GM23248 (cell line): ENCODE measurements at regions not wholly inside any gene's neighbourhood (a gene's known extent, or its start where the extent isn't known, plus 50 kb on each side); places are given as distances from the start of the nearest gene placed in this dataset.

Experiments used
- DNase-seq: peaks from one replicate; pipeline ENCODE4 v3.0.0-alpha.2; 2015
- H2AFZ ChIP-seq: fragments of 200-600 bp; sonication (generic); 2 replicates; pipeline ENCODE4 v1.6.1; 2016; ENCODE audit warnings: antibody characterized with exemption
- H3F3A ChIP-seq: fragments of 200-600 bp; sonication (generic); 2 replicates; pipeline ENCODE4 v1.6.1; 2016; ENCODE audit warnings: mild to moderate bottlenecking, antibody characterized with exemption, mixed run types; ENCODE audit not compliant: insufficient read depth
- H3K27ac ChIP-seq: fragments of 200-600 bp; sonication (generic); 2 replicates; pipeline ENCODE4 v1.5.1; 2016; ENCODE audit warnings: mild to moderate bottlenecking
- H3K27me3 ChIP-seq: fragments of 200-600 bp; sonication (generic); replicated peaks from 2 replicates; pipeline ENCODE4 v1.6.1; 2016; ENCODE audit warnings: mild to moderate bottlenecking; ENCODE audit not compliant: insufficient read depth
- H3K36me3 ChIP-seq: fragments of 200-600 bp; sonication (generic); 2 replicates; pipeline ENCODE4 v1.6.1; 2016; ENCODE audit warnings: low read depth, mild to moderate bottlenecking
- H3K4me1 ChIP-seq: fragments of 200-600 bp; sonication (generic); 2 replicates; pipeline ENCODE4 v1.6.1; 2016; ENCODE audit warnings: mild to moderate bottlenecking; ENCODE audit not compliant: insufficient read depth
- H3K4me2 ChIP-seq: fragments of 200-600 bp; sonication (generic); one replicate; pipeline ENCODE4 v1.6.1; 2016; ENCODE audit warnings: mild to moderate bottlenecking; ENCODE audit not compliant: unreplicated experiment
- H3K4me3 ChIP-seq: fragments of 200-600 bp; sonication (generic); 2 replicates; pipeline ENCODE4 v1.5.1; 2016; ENCODE audit warnings: mild to moderate bottlenecking
- H3K79me2 ChIP-seq: fragments of 200-600 bp; sonication (generic); 2 replicates; pipeline ENCODE4 v1.6.1; 2016; ENCODE audit warnings: mild to moderate bottlenecking; ENCODE audit not compliant: insufficient read depth
- H3K9ac ChIP-seq: fragments of 200-600 bp; sonication (generic); 2 replicates; pipeline ENCODE4 v1.6.1; 2016; ENCODE audit warnings: mild to moderate bottlenecking
- H3K9me2 ChIP-seq: fragments of 200-600 bp; sonication (generic); 2 replicates; pipeline ENCODE4 v1.6.1; 2016; ENCODE audit warnings: mixed run types, mild to moderate bottlenecking, moderate library complexity; ENCODE audit not compliant: insufficient read depth
- H3K9me3 ChIP-seq: fragments of 200-600 bp; sonication (generic); one replicate; pipeline ENCODE4 v1.6.1; 2017; ENCODE audit warnings: low read depth
- H4K20me1 ChIP-seq: fragments of 200-600 bp; sonication (generic); 2 replicates; pipeline ENCODE4 v1.6.0; 2016; ENCODE audit not compliant: insufficient read depth
- EZH2 ChIP-seq: fragments of 200-600 bp; sonication (generic); IDR thresholded peaks from 2 replicates; pipeline ENCODE4 v1.6.1; 2018; ENCODE audit warnings: antibody characterized with exemption, mild to moderate bottlenecking; ENCODE audit not compliant: insufficient read depth, poor library complexity, severe bottlenecking
- EZH2phosphoT487 ChIP-seq: fragments of 200-600 bp; sonication (generic); IDR thresholded peaks from 2 replicates; pipeline ENCODE4 v1.6.1; 2018; ENCODE audit warnings: antibody characterized with exemption, moderate library complexity, mild to moderate bottlenecking, low read depth; ENCODE audit not compliant: insufficient read depth
- WGBS, 2 experiments: methylation state at CpG; one replicate each; pipeline ENCODE4 v1.1.6; 2015 to 2017; ENCODE audit warnings: low lambda C conversion rate in 2 of 2, low coverage in 1 of 2; ENCODE audit errors: missing lambda C conversion rate in 2 of 2; 5-methylcytosine and 5-hydroxymethylcytosine counted together
- in situ Hi-C: fragments of 300-500 bp; cut with MboI; formaldehyde crosslinking; loops from 2 replicates; pipeline ENCODE4 v1.15.0; 2020

DNA sequence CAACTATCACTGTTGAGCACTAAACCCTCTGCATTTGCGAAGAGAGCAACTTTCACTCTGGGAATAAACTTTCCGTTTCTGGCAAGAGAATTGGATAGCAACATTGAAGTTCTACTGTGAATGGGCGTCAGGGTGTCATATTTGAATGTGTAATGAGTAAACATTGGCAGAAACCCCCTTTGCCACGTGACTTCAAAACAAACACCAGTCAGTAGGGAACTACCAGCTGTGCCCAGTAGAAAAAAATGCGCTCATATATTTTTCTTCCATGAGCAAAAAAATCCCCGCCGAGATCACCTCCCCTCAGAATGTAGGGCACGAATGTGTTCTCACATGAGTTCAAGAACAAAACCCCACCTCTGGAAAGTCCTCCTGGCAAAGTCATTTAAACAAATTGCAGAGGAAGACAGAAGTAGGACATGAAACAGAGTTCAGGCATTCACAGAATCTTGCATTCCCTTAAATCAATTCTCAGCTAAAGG is 80.6 kb downstream of the BTG1 start:
- H3F3A ChIP-seq: peaks cover 10% of the 10 kb centered on the region; the same call in 1 of the 2 replicates
- peaks cover 35% of the 10 kb centered on the region for H3K4me1 ChIP-seq
- WGBS, 2 experiments: 11 to 13% methylated on average over 8 of the region's 8 CpGs
- no peaks in the 10 kb centered on the region for H3K79me2 ChIP-seq
- H4K20me1 ChIP-seq: no peaks in the 10 kb centered on the region
- H3K4me3 ChIP-seq: peak overlapping the region; percentile 50
- peak overlapping the region; percentile 74 for H2AFZ ChIP-seq
- H3K27ac ChIP-seq: peak overlapping the region; percentile 44
- peak overlapping the region; percentile 60 for H3K4me2 ChIP-seq
- peak overlapping the region; percentile 35; the same call in 1 of the 2 replicates for H3K9ac ChIP-seq
- DNase-seq: peak; percentile 53
- H3K9me3 ChIP-seq: no peaks in the 10 kb centered on the region
- no peaks in the 10 kb centered on the region for H3K27me3 ChIP-seq
- TF ChIP-seq EZH2 (no peak), EZH2phosphoT487 (no peak)
- H3K36me3 ChIP-seq: no peaks in the 10 kb centered on the region
- no peaks in the 10 kb centered on the region for H3K9me2 ChIP-seq
- in situ Hi-C loops: no loop called here

DNA sequence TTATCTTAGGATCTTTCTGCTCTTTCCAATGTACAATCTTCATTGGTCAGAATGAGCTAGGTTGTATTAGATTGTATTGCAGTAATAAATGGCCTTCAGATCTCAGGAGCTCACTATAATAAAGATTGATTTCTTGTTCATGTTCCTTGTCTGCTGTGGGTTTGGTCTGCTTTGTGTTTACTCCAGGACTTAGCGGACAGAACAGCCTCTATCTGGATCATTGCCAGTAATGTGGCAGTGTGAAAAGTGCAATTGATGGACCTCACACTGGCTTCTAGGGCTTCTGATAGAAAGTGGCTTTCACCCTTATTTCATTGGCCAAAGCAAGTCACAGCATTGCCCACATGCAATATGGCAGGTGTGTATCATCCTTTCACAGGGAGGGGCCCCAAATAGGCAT is 81.2 kb downstream of the BTG1 start:
- no peak overlapping the region for H3K4me3 ChIP-seq
- H3K36me3 ChIP-seq: no peaks in the 10 kb centered on the region
- no peak overlapping the region for H3K4me2 ChIP-seq
- H3F3A ChIP-seq: peaks cover 10% of the 10 kb centered on the region; the same call in 1 of the 2 replicates
- no peaks in the 10 kb centered on the region for H3K9me2 ChIP-seq
- no peak for DNase-seq
- H3K79me2 ChIP-seq: no peaks in the 10 kb centered on the region
- 59 to 64% methylated on average over 1 of the region's 1 CpG for WGBS, 2 experiments
- in situ Hi-C loops: no loop called here
- H3K9ac ChIP-seq: no peak overlapping the region
- TF ChIP-seq EZH2phosphoT487: no peak
- TF ChIP-seq EZH2: no peak
- peaks cover 40% of the 10 kb centered on the region for H3K4me1 ChIP-seq
- no peaks in the 10 kb centered on the region for H4K20me1 ChIP-seq
- no peaks in the 10 kb centered on the region for H3K9me3 ChIP-seq
- H3K27me3 ChIP-seq: no peaks in the 10 kb centered on the region
- no peak overlapping the region for H2AFZ ChIP-seq
- H3K27ac ChIP-seq: no peak overlapping the region

DNA sequence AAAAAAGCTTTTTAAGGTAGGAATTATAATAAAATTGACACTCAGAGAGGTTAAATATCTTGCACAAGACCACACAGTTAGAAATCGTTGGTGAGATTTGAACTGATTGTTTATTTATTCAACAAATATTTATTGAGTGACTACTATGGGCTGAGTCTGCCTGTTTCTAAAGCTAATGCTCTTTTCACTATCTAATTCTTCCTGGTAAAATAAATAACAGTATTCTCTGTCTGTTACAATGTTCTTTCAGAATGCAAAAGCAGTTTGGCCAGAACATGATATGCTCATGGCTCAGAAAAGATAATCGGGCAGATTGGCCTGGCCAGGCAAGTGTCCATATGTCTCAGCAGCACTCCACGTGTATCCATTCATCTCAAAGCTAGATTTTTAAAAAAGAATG is 82.0 kb downstream of the BTG1 start:
- TF ChIP-seq EZH2phosphoT487: no peak
- no peak for TF ChIP-seq EZH2
- 68 to 69% methylated on average over 3 of the region's 3 CpGs for WGBS, 2 experiments
- H4K20me1 ChIP-seq: no peaks in the 10 kb centered on the region
- no peaks in the 10 kb centered on the region for H3K9me3 ChIP-seq
- H3K9ac ChIP-seq: no peak overlapping the region
- H3K36me3 ChIP-seq: no peaks in the 10 kb centered on the region
- H2AFZ ChIP-seq: no peak overlapping the region
- H3K27ac ChIP-seq: no peak overlapping the region
- H3K9me2 ChIP-seq: no peaks in the 10 kb centered on the region
- no peaks in the 10 kb centered on the region for H3K27me3 ChIP-seq
- H3K4me1 ChIP-seq: peaks cover 43% of the 10 kb centered on the region
- in situ Hi-C loops: no loop called here
- DNase-seq: peak; percentile 13
- peaks cover 10% of the 10 kb centered on the region; the same call in 1 of the 2 replicates for H3F3A ChIP-seq
- no peak overlapping the region for H3K4me3 ChIP-seq
- H3K4me2 ChIP-seq: no peak overlapping the region
- H3K79me2 ChIP-seq: no peaks in the 10 kb centered on the region

DNA sequence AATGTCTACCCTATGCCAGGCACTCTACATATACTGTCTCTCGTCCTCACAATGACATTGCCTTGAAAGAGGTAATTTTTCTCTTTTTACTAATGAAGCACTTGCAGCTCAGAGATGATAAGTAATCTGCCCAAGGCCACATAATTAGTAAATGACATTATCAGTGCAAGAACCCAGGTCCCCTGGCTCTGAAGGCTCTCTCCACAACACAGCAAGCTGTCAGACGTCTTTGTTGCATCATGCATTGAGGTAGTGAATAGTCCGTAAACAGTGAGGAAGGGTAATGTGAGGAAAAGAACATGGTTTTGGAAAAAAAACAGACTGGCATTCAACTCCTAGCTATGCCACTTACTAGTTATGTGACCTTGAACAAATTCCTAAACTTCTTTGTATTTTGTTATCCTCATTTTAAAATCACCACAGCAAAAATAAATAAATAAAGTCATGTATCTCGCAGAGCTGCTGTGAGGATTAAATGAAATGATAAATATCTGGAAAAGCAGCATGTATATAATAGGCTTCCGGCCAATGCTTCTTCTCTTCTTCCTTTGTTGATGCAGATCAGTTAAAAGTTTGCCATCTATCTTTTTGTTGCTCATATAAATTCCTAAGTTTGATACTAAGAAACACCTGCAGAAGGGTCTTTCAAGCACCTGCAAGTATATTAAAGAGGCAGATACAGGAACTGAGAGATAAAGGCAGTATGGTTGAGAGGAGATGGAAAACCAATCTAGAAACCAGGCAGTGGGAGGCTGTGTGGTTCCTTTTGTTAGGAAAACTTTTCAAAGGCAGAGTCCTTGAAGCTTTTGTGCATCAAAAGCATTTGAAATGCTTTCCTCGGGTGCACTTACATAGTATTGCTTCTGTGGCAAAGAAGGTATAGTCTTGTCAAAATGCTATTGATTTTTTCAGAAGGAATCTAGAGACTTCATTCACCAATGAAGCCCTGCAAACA is 82.8 kb downstream of the BTG1 start:
- Histone ChIP-seq H3K9me3 (no peaks in the 10 kb centered on the region), H3K79me2 (no peaks in the 10 kb centered on the region), H2AFZ (no peak overlapping the region), H3K4me2 (no peak overlapping the region), H3K27me3 (no peaks in the 10 kb centered on the region), H3K36me3 (no peaks in the 10 kb centered on the region), H3K4me1 (peaks cover 43% of the 10 kb centered on the region), H4K20me1 (no peaks in the 10 kb centered on the region), H3K27ac (no peak overlapping the region), H3F3A (peaks cover 10% of the 10 kb centered on the region; the same call in 1 of the 2 replicates), H3K9ac (no peak overlapping the region), H3K4me3 (no peak overlapping the region), H3K9me2 (no peaks in the 10 kb centered on the region)
- WGBS, 2 experiments: 97% methylated on average over 6 of the region's 6 CpGs
- in situ Hi-C loops: no loop called here
- no peak for DNase-seq
- TF ChIP-seq EZH2phosphoT487: no peak
- no peak for TF ChIP-seq EZH2
